Activated naive CD8-positive, alpha-beta T cell treated with anti-CD3 and anti-CD28 coated beads for 36 hours (primary cell): ENCODE measurements at regions not wholly inside any gene's neighbourhood (a gene's known extent, or its start where the extent isn't known, plus 50 kb on each side); places are given as distances from the start of the nearest gene placed in this dataset.
"Not testable (repeated sequence)": the region's sequence is repeated elsewhere in the genome, so short reads cannot be mapped to it uniquely, and the experiment has no call there.

Source experiments
- DNase-seq: peaks from one replicate; pipeline ENCODE4 v3.0.0; 2021
- H3K27ac Mint-ChIP-seq: one replicate; pipeline ENCODE4 v1.8.0; 2022; ENCODE audit warnings: mild to moderate bottlenecking, moderate library complexity, mixed read lengths
- H3K27me3 Mint-ChIP-seq: one replicate; pipeline ENCODE4 v1.8.0; 2022; ENCODE audit warnings: mild to moderate bottlenecking, mixed read lengths
- H3K36me3 Mint-ChIP-seq: one replicate; pipeline ENCODE4 v1.8.0; 2021; ENCODE audit warnings: mild to moderate bottlenecking, mixed read lengths
- H3K4me1 Mint-ChIP-seq: one replicate; pipeline ENCODE4 v1.8.0; 2021; ENCODE audit warnings: mixed read lengths
- H3K4me3 Mint-ChIP-seq: one replicate; pipeline ENCODE4 v1.8.0; 2022; ENCODE audit warnings: mild to moderate bottlenecking, moderate library complexity, mixed read lengths
- H3K9me3 Mint-ChIP-seq: one replicate; pipeline ENCODE4 v1.8.0; 2022; ENCODE audit warnings: mixed read lengths

DNA sequence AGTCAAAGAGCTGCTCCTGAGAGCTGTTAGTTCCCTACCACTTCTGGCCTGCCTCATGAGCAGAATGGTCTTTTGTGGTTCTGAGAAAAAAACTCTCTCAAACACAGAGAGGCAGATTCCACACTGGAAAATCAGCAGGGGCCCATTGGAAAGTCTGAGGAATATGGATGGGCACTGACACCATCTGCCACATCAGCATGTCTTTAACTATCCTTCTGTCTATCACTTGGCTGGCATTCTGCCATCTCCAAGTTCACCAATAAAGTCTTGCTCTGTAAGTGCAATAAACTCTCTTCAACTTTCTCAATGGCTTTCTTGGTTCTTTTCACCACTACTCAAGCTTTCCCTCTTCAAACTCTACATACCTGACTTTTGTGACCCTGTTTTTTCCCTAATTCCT is 101.3 kb upstream of the GALNT15 start:
- peaks cover 3% of the 10 kb centered on the region for H3K9me3 Mint-ChIP-seq
- no peak for DNase-seq
- H3K27ac Mint-ChIP-seq: no peak overlapping the region
- peaks cover 11% of the 10 kb centered on the region for H3K27me3 Mint-ChIP-seq
- no peaks in the 10 kb centered on the region for H3K36me3 Mint-ChIP-seq
- H3K4me1 Mint-ChIP-seq: no peaks in the 10 kb centered on the region
- H3K4me3 Mint-ChIP-seq: no peak overlapping the region

DNA sequence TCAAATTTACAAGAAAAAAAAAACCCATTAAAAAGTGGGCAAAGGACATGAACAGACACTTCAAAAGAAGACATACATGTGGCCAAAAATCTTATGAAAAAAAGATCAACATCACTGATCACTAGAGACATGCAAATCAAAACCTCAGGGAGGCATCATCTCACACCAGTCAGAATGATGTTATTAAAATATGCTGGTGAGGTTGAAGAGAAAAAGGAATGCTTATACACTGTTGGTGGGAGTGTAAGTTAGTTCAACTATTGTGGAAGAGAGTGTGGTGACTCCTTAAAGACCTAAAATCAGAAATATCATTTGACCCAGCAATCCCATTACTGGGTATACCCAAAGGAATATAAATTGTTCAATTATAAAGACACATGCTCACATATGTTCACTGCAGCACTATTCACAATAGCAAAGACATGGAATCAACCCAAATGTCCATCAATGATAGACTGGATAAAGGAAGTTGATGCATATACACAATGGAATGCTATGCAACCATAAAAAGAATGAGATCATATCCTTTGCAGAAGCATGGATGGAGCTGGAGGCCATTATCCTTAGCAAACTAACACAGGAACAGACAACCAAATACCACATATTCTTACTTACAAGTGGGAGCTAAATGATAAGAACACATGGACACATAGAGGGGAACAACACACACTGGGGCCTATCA is 100.3 kb upstream of the GALNT15 start:
- H3K9me3 Mint-ChIP-seq, H3K36me3 Mint-ChIP-seq, H3K27ac Mint-ChIP-seq, H3K4me3 Mint-ChIP-seq, H3K4me1 Mint-ChIP-seq, DNase-seq: not testable (repeated sequence)
- peaks cover 11% of the 10 kb centered on the region for H3K27me3 Mint-ChIP-seq

DNA sequence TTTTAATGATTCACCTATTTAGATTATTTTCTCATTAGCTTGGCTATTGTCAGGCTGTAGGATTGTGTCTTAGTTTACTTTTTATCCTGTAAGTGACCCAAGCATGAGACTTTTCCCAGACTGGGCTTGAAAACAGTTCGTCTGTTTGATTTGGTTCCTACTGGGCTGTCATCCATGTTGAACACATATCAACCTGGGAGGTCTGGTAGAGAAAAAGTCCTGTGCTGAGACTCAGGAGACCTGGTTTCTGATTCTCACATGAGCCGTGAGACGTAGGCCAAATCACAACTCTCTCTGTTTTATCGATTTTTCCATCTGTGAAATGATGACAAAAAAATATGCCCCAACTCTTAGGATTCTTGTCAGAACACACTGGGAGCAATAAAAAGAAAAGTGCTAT is 98.8 kb upstream of the GALNT15 start:
- Mint-ChIP-seq H3K4me3 (no peak overlapping the region), H3K36me3 (no peaks in the 10 kb centered on the region), H3K27ac (no peak overlapping the region), H3K4me1 (no peaks in the 10 kb centered on the region), H3K9me3 (peaks cover 7% of the 10 kb centered on the region), H3K27me3 (peaks cover 8% of the 10 kb centered on the region)
- no peak for DNase-seq

DNA sequence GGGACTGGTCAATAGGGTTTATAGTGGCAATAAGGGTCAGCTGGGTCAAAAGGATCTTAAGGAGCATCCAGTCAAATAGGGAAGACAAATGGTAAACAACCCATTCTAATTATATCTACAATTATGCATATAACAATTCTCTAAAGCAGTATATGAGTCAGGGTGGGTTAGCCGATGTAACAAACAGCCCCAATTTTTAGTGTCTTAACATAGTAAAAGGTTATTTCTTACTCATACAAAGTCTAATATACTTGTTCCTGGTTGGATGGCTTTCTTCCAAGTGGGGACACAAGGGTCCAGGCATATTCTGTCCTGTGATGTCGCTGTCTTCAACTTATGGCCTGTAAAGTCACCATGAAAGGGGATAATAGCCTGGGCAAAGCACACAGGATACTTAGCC is 97.9 kb upstream of the GALNT15 start:
- no peaks in the 10 kb centered on the region for H3K4me1 Mint-ChIP-seq
- no peak overlapping the region for H3K4me3 Mint-ChIP-seq
- DNase-seq: no peak

DNA sequence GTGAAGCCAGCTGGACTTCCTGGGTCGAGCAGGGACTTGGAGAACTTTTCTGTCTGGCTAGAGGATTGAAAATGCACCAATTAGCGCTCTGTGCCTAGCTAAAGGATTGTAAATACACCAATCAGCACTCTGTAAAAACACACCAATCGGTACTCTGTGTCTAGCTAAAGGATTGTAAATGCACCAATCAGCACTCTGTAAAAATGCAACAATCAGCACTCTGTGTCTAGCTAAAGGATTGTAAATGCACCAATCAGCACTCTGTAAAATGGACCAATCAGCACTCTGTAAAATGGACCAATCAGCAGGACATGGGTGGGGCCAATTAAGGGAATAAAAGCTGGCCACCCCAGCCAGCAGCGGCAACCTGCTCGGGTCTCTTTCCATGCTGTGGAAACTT is 97.3 kb upstream of the GALNT15 start:
- H3K27me3 Mint-ChIP-seq, DNase-seq, H3K27ac Mint-ChIP-seq, H3K4me3 Mint-ChIP-seq, H3K36me3 Mint-ChIP-seq, H3K4me1 Mint-ChIP-seq: not testable (repeated sequence)
- H3K9me3 Mint-ChIP-seq: peaks cover 16% of the 10 kb centered on the region

More for the DNA sequence above, 97.9 kb upstream of the GALNT15 start:
- H3K27me3 Mint-ChIP-seq: peaks cover 8% of the 10 kb centered on the region
- peaks cover 13% of the 10 kb centered on the region for H3K9me3 Mint-ChIP-seq
- no peaks in the 10 kb centered on the region for H3K36me3 Mint-ChIP-seq
- H3K27ac Mint-ChIP-seq: no peak overlapping the region

DNA sequence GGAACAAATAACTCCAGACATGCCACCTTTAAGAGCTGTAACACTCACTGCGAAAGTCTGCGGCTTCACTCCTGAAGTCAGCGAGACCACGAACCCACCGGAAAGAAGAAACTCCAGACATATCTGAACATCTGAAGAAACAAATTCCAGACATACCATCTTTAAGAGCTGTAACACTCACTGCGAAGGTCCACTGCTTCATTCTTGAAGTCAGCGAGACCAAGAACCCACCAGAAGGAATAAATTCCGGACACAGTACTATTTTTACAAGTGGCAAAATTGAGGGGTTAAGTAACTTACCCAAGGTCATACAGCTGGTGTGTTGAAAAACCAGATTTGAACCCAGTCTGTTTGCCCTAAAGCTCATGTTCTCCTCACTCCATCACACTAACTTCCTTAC is 96.8 kb upstream of the GALNT15 start:
- not testable (repeated sequence) for H3K4me1 Mint-ChIP-seq, H3K36me3 Mint-ChIP-seq, H3K4me3 Mint-ChIP-seq, H3K27me3 Mint-ChIP-seq, H3K27ac Mint-ChIP-seq, DNase-seq
- H3K9me3 Mint-ChIP-seq: peaks cover 19% of the 10 kb centered on the region

DNA sequence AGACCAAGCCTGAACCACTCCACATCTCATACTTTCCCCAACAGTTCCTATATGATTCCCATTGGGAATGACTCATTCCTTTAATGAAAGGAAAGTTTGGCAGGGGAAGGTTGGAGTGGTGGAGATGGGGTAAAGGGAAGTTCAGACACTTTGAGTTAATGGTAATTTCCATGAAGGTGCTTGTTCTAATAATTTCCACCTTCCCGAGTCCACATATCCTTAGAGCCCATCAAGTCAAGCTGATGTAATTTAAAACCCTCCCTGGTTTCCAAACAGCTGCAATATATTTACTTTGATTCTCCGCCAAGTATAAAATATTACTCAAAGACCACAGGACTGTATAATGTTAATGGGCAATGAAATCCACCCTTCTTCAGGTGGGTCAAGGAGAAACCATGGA is 95.0 kb upstream of the GALNT15 start:
- Mint-ChIP-seq H3K36me3 (peaks cover 2% of the 10 kb centered on the region), H3K4me3 (no peak overlapping the region), H3K9me3 (peaks cover 21% of the 10 kb centered on the region), H3K4me1 (no peaks in the 10 kb centered on the region), H3K27ac (no peak overlapping the region), H3K27me3 (peaks cover 8% of the 10 kb centered on the region)
- DNase-seq: no peak

DNA sequence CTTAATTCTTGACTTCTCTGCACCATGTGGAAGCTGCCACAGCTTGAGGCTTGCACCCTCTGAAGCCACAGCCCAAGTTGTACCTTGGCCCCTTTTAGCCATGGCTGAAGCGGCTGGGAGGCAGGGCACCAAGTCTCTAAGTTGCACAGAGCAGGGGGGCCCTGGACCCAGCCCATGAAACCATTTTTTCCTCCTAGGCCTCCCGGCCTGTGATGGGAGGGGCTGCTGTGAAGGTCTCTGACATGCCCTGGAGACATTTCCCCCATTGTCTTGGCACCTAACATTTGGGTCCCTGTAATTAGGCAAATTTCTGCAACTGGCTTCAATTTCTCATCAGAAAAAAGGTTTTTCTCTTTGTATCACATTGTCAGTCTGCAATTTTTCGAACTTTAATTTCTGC is 92.8 kb upstream of the GALNT15 start:
- Mint-ChIP-seq H3K27me3 (peaks cover 8% of the 10 kb centered on the region), H3K4me1 (no peaks in the 10 kb centered on the region), H3K36me3 (peaks cover 2% of the 10 kb centered on the region), H3K27ac (no peak overlapping the region), H3K9me3 (peaks cover 24% of the 10 kb centered on the region), H3K4me3 (no peak overlapping the region)
- DNase-seq: no peak

DNA sequence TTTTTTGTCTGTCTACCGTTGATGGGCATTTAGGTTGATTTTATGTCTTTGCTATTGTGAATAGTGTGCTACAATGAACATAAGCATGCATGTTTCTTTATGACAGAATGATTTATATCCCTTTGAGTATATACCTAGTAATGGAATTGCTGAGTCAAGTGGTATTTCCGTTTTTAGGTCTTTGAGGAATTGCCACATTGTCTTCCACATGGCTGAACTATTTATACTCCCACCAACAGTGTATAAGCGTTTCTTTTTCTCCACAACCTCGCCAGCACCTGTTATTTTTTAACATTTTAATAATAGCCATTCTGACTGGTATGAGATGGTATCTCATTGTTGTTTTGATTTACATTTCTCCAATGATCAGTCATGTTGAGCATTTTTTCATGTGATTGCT is 89.6 kb upstream of the GALNT15 start:
- no peaks in the 10 kb centered on the region for H3K27me3 Mint-ChIP-seq
- H3K9me3 Mint-ChIP-seq: peaks cover 21% of the 10 kb centered on the region
- no peak for DNase-seq
- no peak overlapping the region for H3K4me3 Mint-ChIP-seq
- H3K27ac Mint-ChIP-seq: no peak overlapping the region
- H3K36me3 Mint-ChIP-seq: peaks cover 2% of the 10 kb centered on the region
- no peaks in the 10 kb centered on the region for H3K4me1 Mint-ChIP-seq

DNA sequence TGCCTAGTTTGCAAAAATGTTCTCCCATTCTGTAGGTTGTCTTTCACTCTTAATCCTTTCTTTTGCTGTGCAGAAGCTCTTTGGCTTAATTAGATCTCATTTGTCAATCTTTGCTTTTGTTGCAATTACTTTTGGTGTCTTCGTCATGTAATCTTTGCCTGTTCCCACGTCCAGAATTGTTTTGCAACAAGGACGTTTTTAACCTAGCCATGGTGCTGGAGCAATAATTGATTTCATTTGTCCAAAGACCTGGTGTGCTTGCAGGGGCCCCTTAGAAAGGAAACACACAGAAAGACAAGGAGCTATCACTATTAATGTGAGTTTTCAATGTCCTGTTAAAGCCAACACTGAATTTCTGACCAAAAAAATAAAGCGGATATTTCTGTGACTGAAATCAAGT is 89.1 kb upstream of the GALNT15 start:
- H3K9me3 Mint-ChIP-seq: peaks cover 19% of the 10 kb centered on the region
- H3K4me1 Mint-ChIP-seq: no peaks in the 10 kb centered on the region
- DNase-seq: no peak
- H3K27me3 Mint-ChIP-seq: no peaks in the 10 kb centered on the region
- H3K27ac Mint-ChIP-seq: no peak overlapping the region
- no peak overlapping the region for H3K4me3 Mint-ChIP-seq
- H3K36me3 Mint-ChIP-seq: peaks cover 2% of the 10 kb centered on the region

DNA sequence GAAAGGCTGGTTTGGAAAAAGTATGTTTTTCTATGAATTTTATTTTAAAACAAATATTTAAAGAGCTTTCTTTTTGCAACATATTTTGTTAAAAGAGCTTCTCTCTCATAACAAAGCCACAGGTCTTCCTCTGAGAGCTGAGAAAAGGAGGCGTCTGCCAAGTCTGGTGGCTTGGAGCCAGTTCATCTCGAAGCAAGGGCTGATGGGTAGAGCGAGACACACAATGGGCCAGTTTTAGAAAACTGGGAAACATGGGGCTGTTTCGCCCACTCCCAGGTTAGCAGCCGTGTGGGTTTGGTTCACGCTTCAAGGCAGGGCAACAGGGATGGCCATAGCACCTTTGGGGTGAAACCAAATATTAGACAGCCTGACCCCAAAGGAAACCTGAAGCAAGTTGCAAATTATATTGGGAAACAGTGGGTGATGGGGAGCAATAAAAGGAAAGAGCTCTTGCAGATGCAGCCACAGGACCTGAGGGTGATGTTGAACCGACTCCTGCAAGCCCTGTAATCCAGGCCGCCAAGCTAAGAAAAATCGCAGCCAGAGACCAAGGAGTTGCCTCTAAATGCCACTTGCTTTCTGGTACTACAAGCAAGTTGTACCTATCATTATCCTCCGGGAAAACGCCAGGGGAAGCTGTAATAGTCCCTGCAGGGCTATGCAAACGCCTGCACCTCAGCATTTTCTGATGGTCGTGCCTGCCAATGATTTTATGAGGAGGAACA is 88.4 kb upstream of the GALNT15 start:
- no peak overlapping the region for H3K4me3 Mint-ChIP-seq
- peaks cover under 1% of the 10 kb centered on the region for H3K27me3 Mint-ChIP-seq
- no peak overlapping the region for H3K27ac Mint-ChIP-seq
- H3K36me3 Mint-ChIP-seq: peaks cover 2% of the 10 kb centered on the region
- H3K4me1 Mint-ChIP-seq: no peaks in the 10 kb centered on the region
- H3K9me3 Mint-ChIP-seq: peaks cover 14% of the 10 kb centered on the region
- no peak for DNase-seq

DNA sequence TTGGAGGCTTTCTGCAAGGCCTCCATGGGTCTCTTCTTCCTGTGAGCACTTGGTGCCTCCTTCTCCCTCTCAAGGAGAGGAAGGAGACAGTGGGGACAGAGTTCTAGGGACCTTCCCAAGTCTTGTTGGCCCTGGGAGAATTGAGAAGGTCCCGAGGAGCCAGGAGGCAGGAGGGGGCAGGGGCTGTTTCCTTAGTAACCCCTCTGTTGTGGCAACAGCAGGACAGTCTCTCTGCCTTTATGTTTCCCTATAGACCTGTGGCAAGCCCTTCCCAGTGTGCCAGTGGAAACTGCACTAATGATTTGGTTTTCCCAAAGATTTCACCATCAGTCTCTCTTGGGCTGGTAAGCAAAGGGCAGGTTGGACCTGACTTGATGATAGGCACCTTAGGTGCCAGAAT is 87.8 kb upstream of the GALNT15 start:
- no peak overlapping the region for H3K4me3 Mint-ChIP-seq
- no peak for DNase-seq
- H3K9me3 Mint-ChIP-seq: peaks cover 11% of the 10 kb centered on the region
- H3K4me1 Mint-ChIP-seq: no peaks in the 10 kb centered on the region
- peaks cover 2% of the 10 kb centered on the region for H3K36me3 Mint-ChIP-seq
- peaks cover 4% of the 10 kb centered on the region for H3K27me3 Mint-ChIP-seq
- H3K27ac Mint-ChIP-seq: no peak overlapping the region

DNA sequence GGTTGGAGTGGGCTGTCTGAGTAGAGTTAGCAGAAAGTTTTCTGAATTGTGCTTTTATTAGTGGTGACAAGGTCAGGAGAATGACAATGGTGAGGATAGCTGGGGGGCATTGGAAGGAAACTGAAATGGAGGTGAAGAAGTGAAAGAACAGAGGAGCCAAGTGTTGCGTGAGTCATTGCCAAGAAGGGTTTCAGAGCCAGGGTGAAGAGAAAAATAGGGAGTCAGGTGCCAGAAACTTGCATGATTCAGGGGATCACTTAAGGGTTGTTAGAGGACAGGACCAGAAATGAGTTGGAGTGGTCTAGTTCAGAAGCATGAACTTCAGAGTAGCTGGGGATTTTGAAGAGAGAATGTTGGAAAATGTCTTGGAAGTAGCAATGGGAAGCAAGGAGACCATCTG is 86.0 kb upstream of the GALNT15 start:
- Mint-ChIP-seq H3K27ac (no peak overlapping the region), H3K4me3 (no peak overlapping the region), H3K27me3 (peaks cover 4% of the 10 kb centered on the region), H3K36me3 (no peaks in the 10 kb centered on the region), H3K4me1 (no peaks in the 10 kb centered on the region), H3K9me3 (peaks cover 3% of the 10 kb centered on the region)
- DNase-seq: no peak

DNA sequence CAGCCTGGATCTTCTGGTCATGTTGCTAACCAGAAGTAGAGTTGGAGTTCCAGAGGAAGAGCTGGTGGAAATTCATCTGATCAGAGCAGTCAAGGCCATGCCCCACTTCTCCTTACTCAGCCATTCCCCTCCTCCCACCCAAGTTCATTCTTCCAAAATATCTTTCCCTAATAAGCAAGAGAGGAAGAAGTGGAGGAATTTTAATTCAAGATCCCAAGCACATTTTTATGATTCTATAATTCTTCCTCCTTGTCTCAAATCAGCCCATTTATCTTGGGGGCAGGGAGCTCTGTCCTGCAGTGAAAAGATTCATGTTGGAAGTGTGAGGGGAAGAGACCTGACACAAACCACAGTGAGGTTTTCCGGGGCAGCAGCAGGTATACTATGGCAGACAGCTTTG is 85.0 kb upstream of the GALNT15 start:
- no peaks in the 10 kb centered on the region for H3K36me3 Mint-ChIP-seq
- peaks cover 2% of the 10 kb centered on the region for H3K9me3 Mint-ChIP-seq
- peaks cover 4% of the 10 kb centered on the region for H3K27me3 Mint-ChIP-seq
- no peak for DNase-seq
- no peak overlapping the region for H3K27ac Mint-ChIP-seq
- H3K4me3 Mint-ChIP-seq: no peak overlapping the region
- H3K4me1 Mint-ChIP-seq: no peaks in the 10 kb centered on the region

DNA sequence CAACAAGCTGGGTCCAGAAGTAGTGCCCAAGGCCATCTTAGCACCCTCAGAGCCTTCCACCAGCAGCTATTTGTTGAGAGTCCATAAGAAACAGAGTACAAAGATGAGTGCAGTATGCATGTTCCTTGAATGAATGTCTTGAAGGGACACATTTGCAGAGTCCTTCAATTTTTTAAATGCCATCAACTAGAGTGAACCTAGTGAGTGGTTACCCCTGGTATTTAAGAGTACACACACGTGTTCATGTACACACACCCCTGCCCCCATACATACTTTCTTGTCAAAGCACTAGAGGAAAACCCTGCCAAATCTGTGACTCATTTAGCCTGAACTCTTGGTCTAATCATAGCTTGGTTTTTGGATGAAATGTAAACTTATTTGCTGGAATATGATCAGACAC is 84.5 kb upstream of the GALNT15 start:
- Mint-ChIP-seq H3K4me1 (no peaks in the 10 kb centered on the region), H3K9me3 (no peaks in the 10 kb centered on the region), H3K36me3 (no peaks in the 10 kb centered on the region), H3K4me3 (no peak overlapping the region), H3K27me3 (peaks cover 4% of the 10 kb centered on the region), H3K27ac (no peak overlapping the region)
- DNase-seq: no peak

DNA sequence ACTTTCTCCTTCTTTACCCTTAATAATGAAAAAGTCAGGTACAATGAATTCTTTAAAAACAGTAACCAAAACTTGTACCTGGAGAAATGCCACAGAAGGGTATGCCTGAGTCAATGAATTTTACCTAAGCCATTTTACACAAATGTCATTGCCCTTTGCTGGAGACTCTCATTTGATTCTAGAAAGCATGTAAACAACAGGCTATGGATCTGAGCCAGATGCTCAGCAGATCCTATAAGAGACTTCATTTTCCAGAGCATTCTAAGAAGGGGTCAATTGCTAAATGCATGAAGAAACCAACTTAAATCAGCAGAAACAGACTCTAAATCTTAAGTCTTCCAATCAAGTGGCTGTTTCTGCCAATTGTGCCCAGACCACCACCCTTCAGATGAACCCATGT is 83.8 kb upstream of the GALNT15 start:
- no peaks in the 10 kb centered on the region for H3K36me3 Mint-ChIP-seq
- DNase-seq: no peak
- H3K9me3 Mint-ChIP-seq: no peaks in the 10 kb centered on the region
- H3K27ac Mint-ChIP-seq: no peak overlapping the region
- H3K27me3 Mint-ChIP-seq: peaks cover 4% of the 10 kb centered on the region
- H3K4me3 Mint-ChIP-seq: no peak overlapping the region
- no peaks in the 10 kb centered on the region for H3K4me1 Mint-ChIP-seq
